ENCODE measurements at regions not wholly inside any gene's neighbourhood (a gene's known extent, or its start where the extent isn't known, plus 50 kb on each side); places are given as distances from the start of the nearest gene placed in this dataset.

GRCh38 chr3:76886761-76887500 is 153.0 kb upstream of the ROBO2 start:
- peaks cover 4% of the 10 kb centered on the region for H3K27me3 Mint-ChIP-seq (ENCODE audit: unreplicated experiment)
- H3K27ac Mint-ChIP-seq (ENCODE audit: unreplicated experiment): no peak overlapping the region
- no peaks in the 10 kb centered on the region for H3K9me3 Mint-ChIP-seq (ENCODE audit: unreplicated experiment)
- H3K4me1 Mint-ChIP-seq (ENCODE audit: unreplicated experiment): no peaks in the 10 kb centered on the region
- TF ChIP-seq, protein P1, sequence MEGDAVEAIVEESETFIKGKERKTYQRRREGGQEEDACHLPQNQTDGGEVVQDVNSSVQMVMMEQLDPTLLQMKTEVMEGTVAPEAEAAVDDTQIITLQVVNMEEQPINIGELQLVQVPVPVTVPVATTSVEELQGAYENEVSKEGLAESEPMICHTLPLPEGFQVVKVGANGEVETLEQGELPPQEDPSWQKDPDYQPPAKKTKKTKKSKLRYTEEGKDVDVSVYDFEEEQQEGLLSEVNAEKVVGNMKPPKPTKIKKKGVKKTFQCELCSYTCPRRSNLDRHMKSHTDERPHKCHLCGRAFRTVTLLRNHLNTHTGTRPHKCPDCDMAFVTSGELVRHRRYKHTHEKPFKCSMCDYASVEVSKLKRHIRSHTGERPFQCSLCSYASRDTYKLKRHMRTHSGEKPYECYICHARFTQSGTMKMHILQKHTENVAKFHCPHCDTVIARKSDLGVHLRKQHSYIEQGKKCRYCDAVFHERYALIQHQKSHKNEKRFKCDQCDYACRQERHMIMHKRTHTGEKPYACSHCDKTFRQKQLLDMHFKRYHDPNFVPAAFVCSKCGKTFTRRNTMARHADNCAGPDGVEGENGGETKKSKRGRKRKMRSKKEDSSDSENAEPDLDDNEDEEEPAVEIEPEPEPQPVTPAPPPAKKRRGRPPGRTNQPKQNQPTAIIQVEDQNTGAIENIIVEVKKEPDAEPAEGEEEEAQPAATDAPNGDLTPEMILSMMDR (IDR thresholded peaks at IDR 0.05): no peak
- H3K36me3 Mint-ChIP-seq (ENCODE audit: unreplicated experiment): no peaks in the 10 kb centered on the region
- no peak for DNase-seq (ENCODE audit: extremely low spot score, unreplicated experiment)
- no peak overlapping the region for H3K4me3 Mint-ChIP-seq (ENCODE audit: unreplicated experiment)

GRCh38 chr3:76888856-76889255 is 151.0 kb upstream of the ROBO2 start:
- TF ChIP-seq, protein P1 (IDR thresholded peaks at IDR 0.05): no peak
- no peak overlapping the region for H3K27ac Mint-ChIP-seq (ENCODE audit: unreplicated experiment)
- DNase-seq (ENCODE audit: extremely low spot score, unreplicated experiment): no peak

GRCh38 chr3:76889911-76890310 is 150.0 kb upstream of the ROBO2 start:
- Mint-ChIP-seq H3K27ac (ENCODE audit: unreplicated experiment) (no peak overlapping the region), H3K27me3 (ENCODE audit: unreplicated experiment) (peaks cover 4% of the 10 kb centered on the region), H3K9me3 (ENCODE audit: unreplicated experiment) (no peaks in the 10 kb centered on the region), H3K4me1 (ENCODE audit: unreplicated experiment) (no peaks in the 10 kb centered on the region), H3K36me3 (ENCODE audit: unreplicated experiment) (no peaks in the 10 kb centered on the region), H3K4me3 (ENCODE audit: unreplicated experiment) (no peak overlapping the region)
- TF ChIP-seq, protein P1 (IDR thresholded peaks at IDR 0.05): no peak
- DNase-seq (ENCODE audit: extremely low spot score, unreplicated experiment): no peak

More at GRCh38 chr3:76888856-76889255, 151.0 kb upstream of the ROBO2 start:
- H3K27me3 Mint-ChIP-seq (ENCODE audit: unreplicated experiment): peaks cover 4% of the 10 kb centered on the region
- no peak overlapping the region for H3K4me3 Mint-ChIP-seq (ENCODE audit: unreplicated experiment)
- no peaks in the 10 kb centered on the region for H3K36me3 Mint-ChIP-seq (ENCODE audit: unreplicated experiment)
- no peaks in the 10 kb centered on the region for H3K9me3 Mint-ChIP-seq (ENCODE audit: unreplicated experiment)
- H3K4me1 Mint-ChIP-seq (ENCODE audit: unreplicated experiment): no peaks in the 10 kb centered on the region

GRCh38 chr3:76897076-76897475 is 142.8 kb upstream of the ROBO2 start:
- Mint-ChIP-seq H3K27me3 (ENCODE audit: unreplicated experiment) (no peaks in the 10 kb centered on the region), H3K4me3 (ENCODE audit: unreplicated experiment) (no peak overlapping the region), H3K36me3 (ENCODE audit: unreplicated experiment) (no peaks in the 10 kb centered on the region), H3K27ac (ENCODE audit: unreplicated experiment) (no peak overlapping the region), H3K9me3 (ENCODE audit: unreplicated experiment) (peaks cover 5% of the 10 kb centered on the region), H3K4me1 (ENCODE audit: unreplicated experiment) (no peaks in the 10 kb centered on the region)
- TF ChIP-seq, protein P1 (IDR thresholded peaks at IDR 0.05): no peak
- no peak for DNase-seq (ENCODE audit: extremely low spot score, unreplicated experiment)

DNA sequence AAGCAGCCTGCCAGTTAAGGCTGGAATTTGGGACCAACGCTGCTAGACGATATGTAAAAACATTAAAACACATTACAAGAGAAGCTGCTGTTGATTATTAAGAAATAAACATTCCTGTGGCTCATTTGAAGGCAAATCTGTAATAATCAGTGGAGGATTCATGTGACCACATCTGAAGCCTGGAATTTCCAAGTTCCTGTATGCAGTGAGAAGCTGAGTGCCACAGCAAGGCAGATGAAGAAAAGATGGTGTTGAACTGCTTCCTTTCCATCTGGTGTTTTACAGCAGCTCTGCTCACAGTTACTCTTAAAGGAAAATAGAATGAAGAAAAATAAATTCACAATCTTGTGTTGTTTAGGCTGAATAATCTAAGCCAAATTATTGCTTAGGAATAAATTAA is 139.3 kb upstream of the ROBO2 start:
- Mint-ChIP-seq H3K27ac (ENCODE audit: unreplicated experiment) (no peak overlapping the region), H3K4me1 (ENCODE audit: unreplicated experiment) (no peaks in the 10 kb centered on the region), H3K36me3 (ENCODE audit: unreplicated experiment) (no peaks in the 10 kb centered on the region), H3K4me3 (ENCODE audit: unreplicated experiment) (no peak overlapping the region), H3K27me3 (ENCODE audit: unreplicated experiment) (peaks cover 3% of the 10 kb centered on the region), H3K9me3 (ENCODE audit: unreplicated experiment) (peaks cover 12% of the 10 kb centered on the region)
- DNase-seq (ENCODE audit: extremely low spot score, unreplicated experiment): no peak
- TF ChIP-seq, protein P1 (IDR thresholded peaks at IDR 0.05): no peak

All from osteocyte (in vitro differentiated cells).